ENCODE measurements at regions not wholly inside any gene's neighbourhood (a gene's known extent, or its start where the extent isn't known, plus 50 kb on each side); places are given as distances from the start of the nearest gene placed in this dataset.

GRCh38 chr13:111564606-111565005, 244.2 kb downstream of the TEX29 start:
- no peak for TF ChIP-seq CTCF (conservative IDR thresholded peaks at IDR 0.05; ENCODE audit: low read depth, low read length)
- TF ChIP-seq EZH2 (IDR thresholded peaks at IDR 0.05; ENCODE audit: borderline replicate concordance, low read depth, low read length, poor library complexity, severe bottlenecking) = no peak
